Astrocyte of the cerebellum (primary cell): ENCODE measurements at regions not wholly inside any gene's neighbourhood (a gene's known extent, or its start where the extent isn't known, plus 50 kb on each side); places are given as distances from the start of the nearest gene placed in this dataset.
A peak's percentile ranks its signal among the peaks of the same experiment; 100 is the strongest.

ENCODE experiments used
- DNase-seq: peaks from one replicate; pipeline ENCODE4 v3.0.0-alpha.2; 2011; ENCODE audit warnings: low read depth
- H3K4me3 ChIP-seq: 2 replicates; pipeline ENCODE4 v1.5.1; 2011; ENCODE audit warnings: mild to moderate bottlenecking, low read depth, low read length, moderate library complexity
- in situ Hi-C: cut with HindIII; loops from 2 replicates; pipeline ENCODE4 v1.10.0; 2017; ENCODE audit warnings: low sequenced_read_pairs
- TF ChIP-seq, protein P1 (sequence below): IDR thresholded peaks from 2 replicates; pipeline ENCODE4 v1.5.1; 2012; ENCODE audit warnings: low read length, low read depth, moderate library complexity, mild to moderate bottlenecking; ENCODE audit errors: missing control alignments

DNA sequence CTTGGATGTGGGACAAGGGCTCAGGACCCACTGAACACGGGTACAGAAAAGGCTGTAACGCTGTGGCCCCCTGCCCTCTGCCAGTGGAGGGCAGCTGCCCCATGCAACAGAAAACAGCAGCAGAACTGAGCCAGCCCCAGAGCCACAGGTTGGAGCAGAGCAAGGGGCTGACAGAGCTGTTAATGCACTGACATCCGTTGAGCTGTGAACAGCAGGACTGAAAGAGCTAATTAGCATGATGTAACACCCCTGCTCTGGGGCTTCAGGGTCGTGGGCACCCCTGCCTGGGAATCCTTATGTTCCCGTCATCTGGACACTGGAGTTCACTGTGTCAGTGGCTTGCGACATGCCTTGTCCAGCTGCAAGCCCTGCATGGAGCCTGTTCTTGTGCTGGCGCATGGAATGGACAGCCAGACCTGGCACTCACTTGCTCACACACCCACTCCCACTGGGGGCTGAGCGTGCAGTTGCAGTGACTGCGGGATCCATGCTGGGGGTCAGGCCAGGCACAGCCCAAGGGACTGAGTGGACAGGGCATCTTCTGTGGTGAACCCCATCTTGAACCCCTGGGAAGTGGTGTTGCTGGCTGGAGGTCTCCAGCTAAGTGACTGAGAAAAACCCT lies 293.7 kb downstream of the DNAJB9 start:
- no peak for DNase-seq
- H3K4me3 ChIP-seq, result no peak overlapping the region
- in situ Hi-C loops, result no loop called here
- TF ChIP-seq, protein P1, sequence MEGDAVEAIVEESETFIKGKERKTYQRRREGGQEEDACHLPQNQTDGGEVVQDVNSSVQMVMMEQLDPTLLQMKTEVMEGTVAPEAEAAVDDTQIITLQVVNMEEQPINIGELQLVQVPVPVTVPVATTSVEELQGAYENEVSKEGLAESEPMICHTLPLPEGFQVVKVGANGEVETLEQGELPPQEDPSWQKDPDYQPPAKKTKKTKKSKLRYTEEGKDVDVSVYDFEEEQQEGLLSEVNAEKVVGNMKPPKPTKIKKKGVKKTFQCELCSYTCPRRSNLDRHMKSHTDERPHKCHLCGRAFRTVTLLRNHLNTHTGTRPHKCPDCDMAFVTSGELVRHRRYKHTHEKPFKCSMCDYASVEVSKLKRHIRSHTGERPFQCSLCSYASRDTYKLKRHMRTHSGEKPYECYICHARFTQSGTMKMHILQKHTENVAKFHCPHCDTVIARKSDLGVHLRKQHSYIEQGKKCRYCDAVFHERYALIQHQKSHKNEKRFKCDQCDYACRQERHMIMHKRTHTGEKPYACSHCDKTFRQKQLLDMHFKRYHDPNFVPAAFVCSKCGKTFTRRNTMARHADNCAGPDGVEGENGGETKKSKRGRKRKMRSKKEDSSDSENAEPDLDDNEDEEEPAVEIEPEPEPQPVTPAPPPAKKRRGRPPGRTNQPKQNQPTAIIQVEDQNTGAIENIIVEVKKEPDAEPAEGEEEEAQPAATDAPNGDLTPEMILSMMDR, result no peak

DNA sequence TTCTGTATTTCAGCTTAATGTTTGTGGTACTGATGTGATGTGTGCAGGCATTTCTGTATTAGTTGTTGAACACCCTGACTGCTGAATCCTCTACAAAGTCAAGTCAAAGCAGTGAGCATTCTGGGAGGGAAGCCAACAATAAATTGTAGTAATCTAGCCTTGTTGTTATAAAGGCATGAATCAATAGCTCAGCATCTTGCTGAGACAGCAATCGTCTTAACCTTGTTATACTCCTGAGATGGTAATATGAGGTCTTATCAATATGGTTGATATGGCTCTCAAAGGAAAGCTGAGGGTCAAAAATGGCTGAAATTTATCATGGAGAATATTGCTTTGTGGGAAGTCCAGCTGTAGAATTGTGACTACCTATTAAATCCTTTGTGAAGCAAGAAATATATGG lies 299.4 kb downstream of the DNAJB9 start:
- TF ChIP-seq, protein P1, result no peak
- in situ Hi-C loops, result no loop called here
- H3K4me3 ChIP-seq, result no peak overlapping the region
- no peak for DNase-seq

DNA sequence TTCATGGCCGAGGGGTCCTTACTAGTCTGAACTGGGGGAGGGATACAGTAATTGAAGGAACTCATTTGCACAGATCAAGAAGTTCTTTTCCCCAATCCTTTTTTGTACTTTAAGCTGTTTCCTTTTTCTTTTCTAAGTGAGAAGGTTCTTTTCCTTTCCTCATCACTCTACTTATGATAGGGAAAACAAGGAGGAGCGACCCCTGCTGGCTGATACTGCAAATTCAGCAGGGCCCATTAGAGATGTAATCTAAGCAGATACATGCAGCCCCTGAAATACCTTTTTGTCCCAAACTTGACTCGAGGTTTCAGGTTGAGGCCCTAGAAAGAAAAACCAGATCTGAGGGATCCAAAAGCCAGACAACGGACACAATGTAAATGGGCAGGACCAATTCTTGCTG lies 305.5 kb downstream of the DNAJB9 start:
- H3K4me3 ChIP-seq, result no peak overlapping the region
- in situ Hi-C loops, result no loop called here
- peak; percentile 5 for DNase-seq
- TF ChIP-seq, protein P1, result peak; percentile 38

- in situ Hi-C loops, result no loop called here
- TF ChIP-seq, protein P1, result no peak
- DNase-seq, result no peak
- no peak overlapping the region for H3K4me3 ChIP-seq
These were observed 321.2 kb downstream of the DNAJB9 start for GRCh38 chr7:108890862-108891261.

GRCh38 chr7:108908456-108908855 lies 338.8 kb downstream of the DNAJB9 start:
- no peak for DNase-seq
- no peak overlapping the region for H3K4me3 ChIP-seq
- in situ Hi-C loops, result no loop called here
- TF ChIP-seq, protein P1, result no peak

- no peak for DNase-seq
- in situ Hi-C loops, result no loop called here
These were observed 341.3 kb downstream of the DNAJB9 start for GRCh38 chr7:108911016-108911415.

More at GRCh38 chr7:108911016-108911415, 341.3 kb downstream of the DNAJB9 start:
- H3K4me3 ChIP-seq, result no peak overlapping the region
- TF ChIP-seq, protein P1, result no peak
